Large intestine (tissue), 3 donors: ENCODE measurements at regions not wholly inside any gene's neighbourhood (a gene's known extent, or its start where the extent isn't known, plus 50 kb on each side); places are given as distances from the start of the nearest gene placed in this dataset.

ENCODE experiments used
- DNase-seq, 2 donors: peaks; one replicate each; pipeline versions ENCODE4 v3.0.0 to v3.0.0-alpha.2; 2013
- H3K27ac ChIP-seq: one replicate; pipeline ENCODE4 v1.5.1; 2013; ENCODE audit warnings: low read length
- H3K27me3 ChIP-seq: 2 replicates; pipeline ENCODE4 v1.6.1; 2013; ENCODE audit warnings: low read length; ENCODE audit not compliant: control insufficient read depth, insufficient read depth
- H3K36me3 ChIP-seq: 2 replicates; pipeline ENCODE4 v1.6.1; 2013; ENCODE audit warnings: low read length; ENCODE audit not compliant: control insufficient read depth, insufficient read depth
- H3K4me1 ChIP-seq: one replicate; pipeline ENCODE4 v1.6.1; 2013; ENCODE audit warnings: low read length; ENCODE audit not compliant: control insufficient read depth, insufficient read depth
- H3K4me3 ChIP-seq: one replicate; pipeline ENCODE4 v1.5.1; 2013; ENCODE audit warnings: low read length
- H3K9me3 ChIP-seq: one replicate; pipeline ENCODE4 v1.6.1; 2013; ENCODE audit warnings: mild to moderate bottlenecking, low read depth, low read length, moderate library complexity; ENCODE audit not compliant: control insufficient read depth
- WGBS: methylation state at CpG from one replicate; pipeline ENCODE4 v1.1.5; 2013; ENCODE audit warnings: low lambda C conversion rate; ENCODE audit not compliant: insufficient coverage; 5-methylcytosine and 5-hydroxymethylcytosine counted together

GRCh38 chr7:32428546-32428945 lies 61.6 kb downstream of the LSM5 start:
- Histone ChIP-seq H3K27ac (no peak overlapping the region), H3K4me3 (no peak overlapping the region), H3K27me3 (peaks cover 37% of the 10 kb centered on the region), H3K36me3 (no peaks in the 10 kb centered on the region), H3K4me1 (no peaks in the 10 kb centered on the region), H3K9me3 (peaks cover 7% of the 10 kb centered on the region)
- WGBS: no CpG with 5 or more reads among the region's 13 CpGs
- DNase-seq: no peak

GRCh38 chr7:32427769-32428291 lies 62.4 kb downstream of the LSM5 start:
- Histone ChIP-seq H3K9me3 (peaks cover 7% of the 10 kb centered on the region), H3K4me1 (no peaks in the 10 kb centered on the region), H3K27me3 (peaks cover 37% of the 10 kb centered on the region), H3K4me3 (no peak overlapping the region), H3K36me3 (no peaks in the 10 kb centered on the region), H3K27ac (no peak overlapping the region)
- no CpG with 5 or more reads among the region's 48 CpGs for WGBS
- peak; percentile 61 to 69 for DNase-seq

GRCh38 chr7:32416846-32417245 lies 73.3 kb downstream of the LSM5 start:
- H3K4me1 ChIP-seq: no peaks in the 10 kb centered on the region
- H3K36me3 ChIP-seq: no peaks in the 10 kb centered on the region
- no peaks in the 10 kb centered on the region for H3K27me3 ChIP-seq
- no peak overlapping the region for H3K4me3 ChIP-seq
- no peaks in the 10 kb centered on the region for H3K9me3 ChIP-seq
- H3K27ac ChIP-seq: no peak overlapping the region
- no peak for DNase-seq
- no CpG with 5 or more reads among the region's 8 CpGs for WGBS

DNA sequence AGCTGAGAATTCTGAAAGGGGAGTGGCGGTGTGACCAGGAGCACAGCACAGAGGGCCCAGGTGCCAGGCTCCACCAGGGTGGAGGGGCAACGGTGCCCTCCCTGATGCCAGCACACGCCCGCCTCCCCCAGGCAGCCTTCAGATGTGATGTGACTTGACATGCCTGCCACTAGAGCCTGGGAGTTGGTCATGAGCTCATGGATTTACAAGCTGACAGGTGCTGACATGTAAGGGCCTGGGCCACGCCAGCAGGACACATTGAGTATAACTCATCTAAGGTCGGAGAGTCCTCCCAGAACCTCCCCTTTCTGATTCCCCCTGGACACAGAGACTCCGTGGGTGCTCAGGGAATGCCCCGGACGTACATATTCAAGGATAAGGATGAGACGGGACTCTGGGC lies 74.2 kb downstream of the LSM5 start:
- WGBS: no CpG with 5 or more reads among the region's 10 CpGs
- Histone ChIP-seq H3K27ac (no peak overlapping the region), H3K9me3 (no peaks in the 10 kb centered on the region), H3K4me1 (no peaks in the 10 kb centered on the region), H3K27me3 (no peaks in the 10 kb centered on the region), H3K36me3 (no peaks in the 10 kb centered on the region), H3K4me3 (no peak overlapping the region)
- DNase-seq: no peak

DNA sequence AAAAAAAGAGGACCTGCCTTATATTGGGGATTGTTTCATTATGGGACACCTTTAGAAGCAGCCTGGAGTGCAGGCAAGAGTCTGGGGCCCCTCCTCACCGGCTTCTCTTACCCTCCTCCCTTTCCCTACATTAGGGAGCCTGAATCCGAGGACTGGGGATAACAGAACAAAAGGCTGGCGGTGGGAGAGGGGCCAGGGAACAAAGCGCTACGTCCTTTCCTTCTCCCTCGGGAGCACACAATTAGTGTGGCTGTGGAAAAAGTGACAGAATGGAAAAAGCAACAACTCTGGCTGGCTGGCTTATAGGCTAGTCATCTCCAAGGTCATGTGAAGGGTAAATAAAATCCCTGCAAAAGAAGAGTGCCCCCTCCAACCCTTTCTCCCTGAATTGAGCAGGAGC lies 74.7 kb downstream of the LSM5 start:
- Histone ChIP-seq H3K27ac (no peak overlapping the region), H3K27me3 (no peaks in the 10 kb centered on the region), H3K4me3 (no peak overlapping the region), H3K4me1 (no peaks in the 10 kb centered on the region), H3K36me3 (no peaks in the 10 kb centered on the region), H3K9me3 (no peaks in the 10 kb centered on the region)
- no peak for DNase-seq
- no CpG with 5 or more reads among the region's 6 CpGs for WGBS

GRCh38 chr7:32412471-32412870 lies 77.7 kb downstream of the LSM5 start:
- no peaks in the 10 kb centered on the region for H3K9me3 ChIP-seq
- DNase-seq: no peak
- H3K4me3 ChIP-seq: no peak overlapping the region
- WGBS: no CpG with 5 or more reads among the region's 4 CpGs
- no peak overlapping the region for H3K27ac ChIP-seq
- H3K27me3 ChIP-seq: no peaks in the 10 kb centered on the region
- H3K4me1 ChIP-seq: no peaks in the 10 kb centered on the region
- no peaks in the 10 kb centered on the region for H3K36me3 ChIP-seq

- no peaks in the 10 kb centered on the region for H3K4me1 ChIP-seq
- no peaks in the 10 kb centered on the region for H3K9me3 ChIP-seq
- no CpG with 5 or more reads among the region's 2 CpGs for WGBS
- no peak overlapping the region for H3K4me3 ChIP-seq
- no peaks in the 10 kb centered on the region for H3K36me3 ChIP-seq
- DNase-seq: no peak
- H3K27ac ChIP-seq: no peak overlapping the region
- H3K27me3 ChIP-seq: no peaks in the 10 kb centered on the region
Measured at GRCh38 chr7:32410545-32410944, 79.6 kb downstream of the LSM5 start.

DNA sequence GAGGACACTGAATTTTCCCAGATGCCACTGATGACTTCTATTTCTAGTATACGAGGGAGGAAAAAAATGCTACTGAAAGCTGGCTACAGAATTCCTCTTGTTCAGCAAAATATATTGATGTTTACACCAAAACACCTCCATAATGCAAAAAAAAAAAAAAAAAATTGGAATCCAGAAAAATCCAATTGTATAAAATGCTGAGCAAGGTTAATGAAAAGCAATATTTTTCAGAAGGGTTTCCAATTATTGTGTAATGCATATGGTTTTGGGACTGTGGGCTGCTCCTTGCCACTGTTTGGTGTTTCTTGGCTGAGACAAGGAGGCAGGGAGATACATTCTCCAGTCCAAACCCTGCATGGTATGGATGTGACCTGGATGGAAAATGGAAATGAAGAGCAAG lies 83.8 kb downstream of the LSM5 start:
- Histone ChIP-seq H3K27me3 (no peaks in the 10 kb centered on the region), H3K9me3 (no peaks in the 10 kb centered on the region), H3K4me1 (no peaks in the 10 kb centered on the region), H3K27ac (no peak overlapping the region), H3K36me3 (no peaks in the 10 kb centered on the region), H3K4me3 (no peak overlapping the region)
- no CpG with 5 or more reads among the region's 1 CpG for WGBS
- no peak for DNase-seq

- Histone ChIP-seq H3K27me3 (no peaks in the 10 kb centered on the region), H3K27ac (no peak overlapping the region), H3K9me3 (no peaks in the 10 kb centered on the region), H3K4me1 (no peaks in the 10 kb centered on the region), H3K36me3 (no peaks in the 10 kb centered on the region), H3K4me3 (no peak overlapping the region)
- WGBS: 95% methylated on average over 4 of the region's 11 CpGs
- DNase-seq: no peak
Measured at GRCh38 chr7:32403463-32404229, 86.5 kb downstream of the LSM5 start.

DNA sequence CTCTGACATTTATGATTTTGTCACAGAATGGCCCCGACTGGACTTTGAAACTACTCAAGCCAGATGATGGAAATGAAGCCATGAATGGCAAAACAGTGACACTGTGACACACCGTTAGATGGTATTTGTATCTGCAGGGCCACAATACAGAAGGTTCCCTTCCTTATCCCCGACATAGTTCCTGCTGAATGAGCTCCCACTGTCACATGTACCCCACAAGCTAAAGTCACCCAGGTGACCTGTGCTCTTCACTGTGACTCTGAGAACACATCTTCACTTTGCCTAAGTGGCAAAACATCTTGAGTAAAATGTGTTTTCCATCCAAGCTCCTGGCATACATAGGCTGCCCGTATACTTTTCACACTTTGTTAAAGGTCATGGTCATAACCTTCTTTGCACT lies 89.5 kb downstream of the LSM5 start:
- no peaks in the 10 kb centered on the region for H3K36me3 ChIP-seq
- WGBS: no CpG with 5 or more reads among the region's 4 CpGs
- DNase-seq: no peak
- no peak overlapping the region for H3K4me3 ChIP-seq
- no peaks in the 10 kb centered on the region for H3K27me3 ChIP-seq
- H3K9me3 ChIP-seq: no peaks in the 10 kb centered on the region
- no peak overlapping the region for H3K27ac ChIP-seq
- no peaks in the 10 kb centered on the region for H3K4me1 ChIP-seq

DNA sequence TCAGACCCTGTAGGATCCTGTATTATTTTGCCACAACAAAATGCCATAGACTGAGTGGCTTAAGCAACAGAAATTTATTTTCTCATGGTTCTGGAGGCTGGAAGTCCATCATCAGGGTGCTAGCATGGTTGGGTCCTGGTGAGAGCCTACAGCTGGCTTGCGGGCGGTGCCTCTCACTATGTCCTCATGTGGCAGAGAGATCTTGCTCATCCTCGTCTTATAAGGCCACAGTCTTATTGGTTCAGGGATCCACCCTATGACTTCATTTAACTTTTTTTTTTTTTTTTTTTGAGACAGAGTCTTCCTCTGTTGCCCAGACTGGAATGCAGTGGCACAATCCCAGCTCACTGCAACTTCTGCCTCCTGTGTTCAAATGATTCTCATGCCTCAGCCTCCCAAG lies 90.9 kb downstream of the LSM5 start:
- Histone ChIP-seq H3K4me3 (no peak overlapping the region), H3K27ac (no peak overlapping the region), H3K9me3 (no peaks in the 10 kb centered on the region), H3K4me1 (no peaks in the 10 kb centered on the region), H3K27me3 (no peaks in the 10 kb centered on the region), H3K36me3 (no peaks in the 10 kb centered on the region)
- no CpG with 5 or more reads among the region's 3 CpGs for WGBS
- DNase-seq: no peak
